Common myeloid progenitor, CD34-positive (primary cell): ENCODE measurements at regions not wholly inside any gene's neighbourhood (a gene's known extent, or its start where the extent isn't known, plus 50 kb on each side); places are given as distances from the start of the nearest gene placed in this dataset.

ENCODE experiments used
- CTCF ChIA-PET: fragments of 350-600 bp; sonication (Branson Sonifier 250); formaldehyde crosslinking; loops from one replicate; lab custom pipeline; 2021; ENCODE audit warnings: antibody characterized with exemption; lab: Charles Lee
- POLR2A ChIA-PET: fragments of 350-600 bp; sonication (Branson Sonifier 250); formaldehyde crosslinking; loops from one replicate; lab custom pipeline; 2021; ENCODE audit warnings: antibody characterized with exemption; lab: Charles Lee
- DNase-seq, 3 donors: peaks; one replicate each; pipeline versions ENCODE4 v3.0.0 to v3.0.0-alpha.2; 2013
- H3K27ac ChIP-seq, 2 experiments: 1 replicate in 1 of 2; 2 replicates in 1 of 2; pipeline ENCODE4 v1.7.0; 2013; ENCODE audit warnings: inconsistent platforms in 2 of 2, low read length in 2 of 2, mild to moderate bottlenecking in 2 of 2, low read depth in 1 of 2, moderate library complexity in 1 of 2; ENCODE audit not compliant: severe bottlenecking in 2 of 2, insufficient read depth in 1 of 2, poor library complexity in 1 of 2
- H3K27me3 ChIP-seq, 5 experiments: replicated peaks in 2 of 5; 1 replicate in 3 of 5; 2 replicates in 2 of 5; pipeline versions ENCODE4 v1.6.1 to v1.7.0; 2013; ENCODE audit warnings: low read length in 4 of 5, mild to moderate bottlenecking in 2 of 5, moderate library complexity in 2 of 5, inconsistent platforms in 1 of 5; ENCODE audit not compliant: insufficient read depth in 5 of 5, control insufficient read depth in 4 of 5
- H3K36me3 ChIP-seq, 4 experiments: 1 replicate in 2 of 4; 2 replicates in 2 of 4; pipeline versions ENCODE4 v1.6.1 to v1.7.0; 2013; ENCODE audit warnings: low read length in 3 of 4, control low read depth in 1 of 4, mild to moderate bottlenecking in 1 of 4; ENCODE audit not compliant: control insufficient read depth in 4 of 4, insufficient read depth in 4 of 4
- H3K4me1 ChIP-seq, 4 experiments: 1 replicate in 3 of 4; 2 replicates in 1 of 4; pipeline versions ENCODE4 v1.6.1 to v1.7.1; 2013; ENCODE audit warnings: low read length in 3 of 4, mild to moderate bottlenecking in 3 of 4, control low read depth in 1 of 4, inconsistent platforms in 1 of 4, moderate library complexity in 1 of 4; ENCODE audit not compliant: control insufficient read depth in 4 of 4, insufficient read depth in 4 of 4; ENCODE audit errors: control extremely low read depth in 1 of 4
- H3K4me3 ChIP-seq, 7 experiments: 1 replicate in 4 of 7; 2 replicates in 3 of 7; pipeline versions ENCODE4 v1.5.1 to v1.7.0; 2013; ENCODE audit warnings: mild to moderate bottlenecking in 7 of 7, low read length in 6 of 7, moderate library complexity in 6 of 7, inconsistent platforms in 2 of 7, low read depth in 2 of 7, control low read depth in 1 of 7; ENCODE audit not compliant: insufficient read depth in 4 of 7, control insufficient read depth in 1 of 7; ENCODE audit errors: extremely low read depth in 1 of 7
- H3K9me3 ChIP-seq, 5 experiments: 1 replicate in 4 of 5; 2 replicates in 1 of 5; pipeline versions ENCODE4 v1.6.1 to v1.7.1; 2013; ENCODE audit warnings: low read length in 4 of 5, mild to moderate bottlenecking in 2 of 5, inconsistent platforms in 1 of 5, low read depth in 1 of 5, moderate library complexity in 1 of 5; ENCODE audit not compliant: control insufficient read depth in 4 of 5, insufficient read depth in 2 of 5; ENCODE audit errors: control extremely low read depth in 1 of 5
- WGBS: methylation state at CpG from one replicate; pipeline ENCODE4 v1.1.5; 2013; ENCODE audit not compliant: insufficient coverage; 5-methylcytosine and 5-hydroxymethylcytosine counted together

GRCh38 chr7:33820206-33820605 is 85.1 kb upstream of the BMPER start:
- Histone ChIP-seq H3K27me3 (peaks cover 0 to 3% (median 0%) of the 10 kb centered on the region in 5 experiments), H3K4me1 (peaks cover 0 to 3% (median 2%) of the 10 kb centered on the region in 4 experiments), H3K36me3 (no peaks in the 10 kb centered on the region), H3K27ac (no peak overlapping the region), H3K4me3 (no peak overlapping the region), H3K9me3 (peaks cover 0 to 6% (median 0%) of the 10 kb centered on the region in 5 experiments)
- 91% methylated on average over 2 of the region's 2 CpGs for WGBS
- ChIA-PET POLR2A (no interaction called here), CTCF (interaction anchor here (1.9 kb wide), 1 partner anchor 13 kb away, joined by 5 read pairs; no protein-coding TSS in a partner anchor)
- DNase-seq, result no peak

- Histone ChIP-seq H3K36me3 (no peaks in the 10 kb centered on the region), H3K4me3 (no peak overlapping the region), H3K27ac (no peak overlapping the region), H3K27me3 (peaks cover 0 to 3% (median 0%) of the 10 kb centered on the region in 5 experiments), H3K4me1 (no peaks in the 10 kb centered on the region), H3K9me3 (peaks cover 0 to 6% (median 0%) of the 10 kb centered on the region in 5 experiments)
- WGBS, result 88% methylated on average over 1 of the region's 2 CpGs
- CTCF ChIA-PET, result no interaction called here
- no peak for DNase-seq
- POLR2A ChIA-PET, result no interaction called here
Observed at GRCh38 chr7:33821970-33822369, 83.4 kb upstream of the BMPER start.

DNA sequence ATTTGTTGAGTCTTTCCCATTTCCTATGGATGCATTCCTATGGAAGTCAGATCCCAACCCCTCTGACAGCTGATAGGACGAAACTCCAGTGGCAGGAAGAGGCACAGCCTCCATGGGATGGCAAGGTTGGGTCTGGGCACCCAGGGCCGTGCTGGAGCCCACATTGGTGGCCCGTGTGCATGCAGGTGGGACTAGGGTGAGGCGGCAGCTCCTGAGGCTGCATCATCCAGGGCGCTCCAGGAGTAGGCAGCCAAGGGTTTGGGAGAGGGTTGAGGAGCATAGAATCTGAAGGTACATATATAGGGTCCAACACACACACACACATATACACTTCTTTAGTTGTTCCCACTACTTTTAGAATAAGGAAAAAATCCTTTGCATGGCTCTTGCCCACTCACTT is 81.4 kb upstream of the BMPER start:
- peaks cover 0 to 3% (median 0%) of the 10 kb centered on the region in 5 experiments for H3K27me3 ChIP-seq
- no peak overlapping the region for H3K27ac ChIP-seq
- CTCF ChIA-PET, result interaction anchor here (1.5 to 1.9 kb wide), 2 partner anchors 13 to 16 kb away, joined by 4 to 6 read pairs; no protein-coding TSS in a partner anchor
- POLR2A ChIA-PET, result no interaction called here
- peaks cover 0 to 6% (median 0%) of the 10 kb centered on the region in 5 experiments for H3K9me3 ChIP-seq
- H3K36me3 ChIP-seq, result no peaks in the 10 kb centered on the region
- no peaks in the 10 kb centered on the region for H3K4me1 ChIP-seq
- no peak overlapping the region for H3K4me3 ChIP-seq
- WGBS, result 94% methylated on average over 2 of the region's 5 CpGs
- no peak for DNase-seq

DNA sequence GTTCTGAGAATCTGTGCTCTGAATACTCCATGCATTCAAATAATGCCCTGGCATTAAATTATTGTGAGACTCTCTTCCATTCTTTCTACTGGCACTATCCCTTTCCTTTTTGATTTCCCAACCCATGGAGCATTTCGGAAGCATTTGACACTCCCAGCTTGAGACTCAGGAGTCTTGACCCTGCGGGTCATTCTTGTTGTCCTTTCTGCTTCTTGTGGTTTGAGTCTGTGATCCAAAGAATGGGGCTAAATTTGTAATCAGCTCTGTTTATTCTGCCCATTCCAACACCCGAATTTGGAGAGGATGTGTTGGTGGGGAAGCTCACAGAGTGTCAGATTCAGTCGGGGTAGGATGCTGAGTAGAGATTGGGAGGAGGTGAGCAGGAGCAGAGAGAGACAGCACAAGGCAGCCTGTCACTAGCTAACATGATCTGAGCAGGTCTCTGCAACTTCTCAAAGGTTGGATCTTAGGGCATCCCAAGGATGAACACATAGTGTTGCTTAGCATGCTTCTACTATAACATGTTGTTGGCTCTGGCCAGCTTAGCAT is 80.4 kb upstream of the BMPER start:
- no peaks in the 10 kb centered on the region for H3K4me1 ChIP-seq
- peaks cover 0 to 1% (median 0%) of the 10 kb centered on the region in 5 experiments for H3K9me3 ChIP-seq
- no peaks in the 10 kb centered on the region for H3K36me3 ChIP-seq
- H3K27ac ChIP-seq, result no peak overlapping the region
- whole genome bisulfite sequencing, result 72% methylated on average over 3 of the region's 4 CpGs
- ChIA-PET CTCF (no interaction called here), POLR2A (interaction anchor here (0.6 kb wide), 1 partner anchor 12 kb away, joined by 3 read pairs; no protein-coding TSS in a partner anchor)
- H3K4me3 ChIP-seq, result no peak overlapping the region
- H3K27me3 ChIP-seq, result peaks cover 0 to 3% (median 0%) of the 10 kb centered on the region in 5 experiments
- no peak for DNase-seq

GRCh38 chr7:33825644-33826043 is 79.7 kb upstream of the BMPER start:
- Histone ChIP-seq H3K4me3 (no peak overlapping the region), H3K27ac (no peak overlapping the region), H3K36me3 (no peaks in the 10 kb centered on the region), H3K9me3 (no peaks in the 10 kb centered on the region), H3K27me3 (peaks cover 0 to 3% (median 0%) of the 10 kb centered on the region in 5 experiments), H3K4me1 (no peaks in the 10 kb centered on the region)
- POLR2A ChIA-PET, result no interaction called here
- DNase-seq, result no peak
- WGBS, result no CpG with 5 or more reads among the region's 1 CpG
- CTCF ChIA-PET, result no interaction called here

GRCh38 chr7:33829536-33829935 is 75.8 kb upstream of the BMPER start:
- Histone ChIP-seq H3K4me3 (no peak overlapping the region), H3K4me1 (peaks cover 0 to 5% (median 4%) of the 10 kb centered on the region in 4 experiments), H3K36me3 (no peaks in the 10 kb centered on the region), H3K9me3 (no peaks in the 10 kb centered on the region), H3K27me3 (peaks cover 0 to under 1% (median 0%) of the 10 kb centered on the region in 5 experiments), H3K27ac (no peak overlapping the region)
- ChIA-PET POLR2A (no interaction called here), CTCF (no interaction called here)
- WGBS, result no CpG with 5 or more reads among the region's 4 CpGs
- no peak for DNase-seq

- Histone ChIP-seq H3K4me3 (no peak overlapping the region), H3K4me1 (peaks cover 0 to 5% (median 4%) of the 10 kb centered on the region in 4 experiments)
- CTCF ChIA-PET, result no interaction called here
Observed at GRCh38 chr7:33831389-33832141, 73.8 kb upstream of the BMPER start.

More at GRCh38 chr7:33831389-33832141, 73.8 kb upstream of the BMPER start:
- H3K9me3 ChIP-seq, result no peaks in the 10 kb centered on the region
- H3K27me3 ChIP-seq, result no peaks in the 10 kb centered on the region
- no peak for DNase-seq
- H3K36me3 ChIP-seq, result no peaks in the 10 kb centered on the region
- WGBS, result 94% methylated on average over 10 of the region's 10 CpGs
- POLR2A ChIA-PET, result no interaction called here
- H3K27ac ChIP-seq, result no peak overlapping the region
